Tibial artery (tissue), 4 donors: ENCODE measurements at regions not wholly inside any gene's neighbourhood (a gene's known extent, or its start where the extent isn't known, plus 50 kb on each side); places are given as distances from the start of the nearest gene placed in this dataset.
"Not testable (repeated sequence)": the region's sequence is repeated elsewhere in the genome, so short reads cannot be mapped to it uniquely, and the experiment has no call there.

Experiments
- DNase-seq, 2 donors: peaks; one replicate each; pipeline ENCODE4 v3.0.0-alpha.2; 2019
- H3K27ac ChIP-seq, 2 donors: fragments of 200-600 bp; sonication (generic) in 1 of 2; 1 replicate in 1 of 2; 2 replicates in 1 of 2; pipeline ENCODE4 v1.5.1; 2018 to 2019; ENCODE audit warnings: mild to moderate bottlenecking in 1 of 2
- H3K27me3 ChIP-seq, 2 donors: fragments of 200-600 bp; sonication (generic) in 1 of 2; one replicate each; pipeline versions ENCODE4 v1.5.1 to v1.6.0; 2016 to 2019
- H3K36me3 ChIP-seq, 3 donors: fragments of 200-600 bp; sonication (generic) in 2 of 3; one replicate each; pipeline ENCODE4 v1.5.1; 2016 to 2019; ENCODE audit warnings: mild to moderate bottlenecking in 2 of 3
- H3K4me1 ChIP-seq, 4 donors: fragments of 200-600 bp; sonication (generic) in 2 of 4; 1 replicate in 3 of 4; 2 replicates in 1 of 4; pipeline ENCODE4 v1.5.1; 2016 to 2019
- H3K4me3 ChIP-seq, 2 donors: fragments of 200-600 bp; sonication (generic) in 1 of 2; 1 replicate in 1 of 2; 2 replicates in 1 of 2; pipeline ENCODE4 v1.5.1; 2018 to 2019; ENCODE audit warnings: mild to moderate bottlenecking in 2 of 2
- H3K9me3 ChIP-seq, 3 donors: fragments of 200-600 bp; sonication (generic) in 1 of 3; one replicate each; pipeline ENCODE4 v1.5.1; 2016 to 2019
- CTCF ChIP-seq, 2 experiments: fragments of 200-600 bp in 1 of 2; fragments of 450-650 bp in 1 of 2; IDR thresholded peaks; one replicate each; pipeline ENCODE4 v1.5.1; 2017 to 2019; ENCODE audit warnings: antibody characterized with exemption in 2 of 2, mild to moderate bottlenecking in 1 of 2, moderate library complexity in 1 of 2
- intact Hi-C: fragments of 100-400 bp; cut with DNase I; formaldehyde crosslinking; loops from one replicate; pipeline ENCODE4 v1.15.0; 2023; ENCODE audit warnings: low total_unique reads

- H3K4me1 ChIP-seq = no peaks in the 10 kb centered on the region
- intact Hi-C loops = no loop called here
Measured at GRCh38 chrX:120735966-120736365, 106.1 kb upstream of the C1GALT1C1 start.

GRCh38 chrX:120732879-120733278, 103.0 kb upstream of the C1GALT1C1 start:
- H3K27me3 ChIP-seq = no peaks in the 10 kb centered on the region
- no peak for DNase-seq
- no peak overlapping the region for H3K27ac ChIP-seq
- no peak for TF ChIP-seq CTCF (IDR thresholded peaks at IDR 0.05)
- H3K4me1 ChIP-seq = no peaks in the 10 kb centered on the region
- H3K36me3 ChIP-seq = no peaks in the 10 kb centered on the region
- H3K9me3 ChIP-seq = no peaks in the 10 kb centered on the region
- intact Hi-C loops = no loop called here
- no peak overlapping the region for H3K4me3 ChIP-seq

More at GRCh38 chrX:120735966-120736365, 106.1 kb upstream of the C1GALT1C1 start:
- Histone ChIP-seq H3K27me3 (no peaks in the 10 kb centered on the region), H3K4me3 (no peak overlapping the region), H3K36me3 (no peaks in the 10 kb centered on the region), H3K27ac (no peak overlapping the region), H3K9me3 (no peaks in the 10 kb centered on the region)
- no peak for DNase-seq
- TF ChIP-seq CTCF (IDR thresholded peaks at IDR 0.05) = no peak

GRCh38 chrX:120732461-120732860, 102.6 kb upstream of the C1GALT1C1 start:
- no peak overlapping the region for H3K27ac ChIP-seq
- H3K27me3 ChIP-seq = no peaks in the 10 kb centered on the region
- H3K36me3 ChIP-seq = no peaks in the 10 kb centered on the region
- no peak overlapping the region for H3K4me3 ChIP-seq
- H3K4me1 ChIP-seq = no peaks in the 10 kb centered on the region
- intact Hi-C loops = no loop called here
- DNase-seq = no peak
- H3K9me3 ChIP-seq = no peaks in the 10 kb centered on the region
- no peak for TF ChIP-seq CTCF (IDR thresholded peaks at IDR 0.05)

GRCh38 chrX:120731386-120731785, 101.5 kb upstream of the C1GALT1C1 start:
- no peaks in the 10 kb centered on the region for H3K4me1 ChIP-seq
- H3K36me3 ChIP-seq = no peaks in the 10 kb centered on the region
- TF ChIP-seq CTCF (IDR thresholded peaks at IDR 0.05) = no peak
- H3K4me3 ChIP-seq = no peak overlapping the region
- H3K27ac ChIP-seq = no peak overlapping the region
- no peaks in the 10 kb centered on the region for H3K9me3 ChIP-seq
- no peaks in the 10 kb centered on the region for H3K27me3 ChIP-seq
- intact Hi-C loops = no loop called here
- DNase-seq = no peak

GRCh38 chrX:120729506-120730255, 99.8 kb upstream of the C1GALT1C1 start:
- H3K27me3 ChIP-seq, H3K27ac ChIP-seq, DNase-seq, H3K4me1 ChIP-seq, H3K36me3 ChIP-seq, H3K9me3 ChIP-seq, intact Hi-C loops, H3K4me3 ChIP-seq: not testable (repeated sequence)

GRCh38 chrX:120727911-120728310, 98.1 kb upstream of the C1GALT1C1 start:
- H3K36me3 ChIP-seq = no peaks in the 10 kb centered on the region
- H3K9me3 ChIP-seq = no peaks in the 10 kb centered on the region
- no peak for DNase-seq
- H3K27me3 ChIP-seq = no peaks in the 10 kb centered on the region
- H3K4me1 ChIP-seq = no peaks in the 10 kb centered on the region
- TF ChIP-seq CTCF (IDR thresholded peaks at IDR 0.05) = no peak
- no peak overlapping the region for H3K4me3 ChIP-seq
- intact Hi-C loops = no loop called here
- no peak overlapping the region for H3K27ac ChIP-seq
